PFSK-1 (cell line): ENCODE measurements at regions not wholly inside any gene's neighbourhood (a gene's known extent, or its start where the extent isn't known, plus 50 kb on each side); places are given as distances from the start of the nearest gene placed in this dataset.

Experiments
- POLR2AphosphoS5 ChIP-seq: IDR thresholded peaks from 2 replicates; pipeline ENCODE4 v1.6.1; 2012; ENCODE audit warnings: low read depth, mild to moderate bottlenecking, control low read depth, low read length, moderate library complexity
- REST ChIP-seq, 2 experiments: IDR thresholded peaks; 2 replicates each; pipeline versions ENCODE4 v1.6.1 to v1.8.0; 2011 to 2012; ENCODE audit warnings: low read depth in 2 of 2, low read length in 2 of 2, control low read depth in 1 of 2, inconsistent platforms in 1 of 2, mild to moderate bottlenecking in 1 of 2, moderate library complexity in 1 of 2; ENCODE audit not compliant: insufficient read depth in 1 of 2
- SIN3A ChIP-seq: IDR thresholded peaks from 2 replicates; pipeline ENCODE4 v1.6.1; 2012; ENCODE audit warnings: mild to moderate bottlenecking, low read length, moderate library complexity, borderline replicate concordance; ENCODE audit not compliant: insufficient read depth
- TAF1 ChIP-seq: IDR thresholded peaks from 2 replicates; pipeline ENCODE4 v1.6.1; 2012; ENCODE audit warnings: low read length, control low read depth, borderline replicate concordance; ENCODE audit not compliant: insufficient read depth

DNA sequence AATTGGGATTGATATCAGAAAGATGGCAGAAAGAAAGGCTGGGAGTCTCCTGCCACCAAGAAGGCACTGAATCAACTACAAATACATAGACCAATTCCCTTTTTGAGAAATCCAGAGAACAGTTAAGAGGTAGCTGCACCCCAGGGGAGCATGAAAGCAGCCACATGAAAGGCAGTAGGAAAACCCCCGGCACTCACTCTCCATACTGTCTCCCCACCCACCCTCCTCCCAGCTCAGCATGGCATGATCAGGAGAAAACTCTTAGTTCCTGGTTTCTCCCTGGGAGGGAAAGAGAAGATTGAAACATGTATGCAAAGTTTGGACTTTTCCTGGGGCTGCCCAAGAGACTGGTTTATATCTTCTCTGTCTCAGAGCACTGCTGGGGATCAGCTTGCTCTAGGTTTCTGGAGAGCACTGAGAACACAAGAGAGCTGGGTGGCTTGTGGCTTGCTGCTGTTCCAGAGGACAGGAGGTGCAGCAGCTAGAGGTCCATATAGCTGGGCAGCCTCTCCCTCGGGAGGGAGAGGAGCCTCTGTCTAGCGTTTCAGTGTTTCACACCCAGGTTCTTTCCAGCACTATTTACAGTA, 305.7 kb downstream of the PDGFC start:
- TF ChIP-seq POLR2AphosphoS5 (no peak), TAF1 (no peak), SIN3A (no peak), REST (IDR thresholded peaks at IDR 0.05; ENCODE audit: insufficient read depth in 1 of 2, low read depth in 2 of 2, low read length in 2 of 2) (no peak)
